Breast epithelium (tissue), 3 donors: ENCODE measurements at regions not wholly inside any gene's neighbourhood (a gene's known extent, or its start where the extent isn't known, plus 50 kb on each side); places are given as distances from the start of the nearest gene placed in this dataset.

Source experiments
- POLR2A ChIP-seq: fragments of 450-650 bp; IDR thresholded peaks from one replicate; pipeline ENCODE4 v1.6.1; 2016; ENCODE audit warnings: antibody characterized with exemption, mild to moderate bottlenecking, moderate library complexity
- POLR2AphosphoS5 ChIP-seq, 3 donors: sonication (generic); formaldehyde crosslinking; IDR thresholded peaks; one replicate each; pipeline ENCODE4 v1.6.1; 2017; ENCODE audit warnings: antibody characterized with exemption in 3 of 3
- TF ChIP-seq, protein P1 (sequence below), 3 donors: fragments of 450-650 bp; IDR thresholded peaks; one replicate each; pipeline ENCODE4 v1.5.1; 2016 to 2017; ENCODE audit warnings: antibody characterized with exemption in 3 of 3, mild to moderate bottlenecking in 3 of 3, moderate library complexity in 3 of 3

DNA sequence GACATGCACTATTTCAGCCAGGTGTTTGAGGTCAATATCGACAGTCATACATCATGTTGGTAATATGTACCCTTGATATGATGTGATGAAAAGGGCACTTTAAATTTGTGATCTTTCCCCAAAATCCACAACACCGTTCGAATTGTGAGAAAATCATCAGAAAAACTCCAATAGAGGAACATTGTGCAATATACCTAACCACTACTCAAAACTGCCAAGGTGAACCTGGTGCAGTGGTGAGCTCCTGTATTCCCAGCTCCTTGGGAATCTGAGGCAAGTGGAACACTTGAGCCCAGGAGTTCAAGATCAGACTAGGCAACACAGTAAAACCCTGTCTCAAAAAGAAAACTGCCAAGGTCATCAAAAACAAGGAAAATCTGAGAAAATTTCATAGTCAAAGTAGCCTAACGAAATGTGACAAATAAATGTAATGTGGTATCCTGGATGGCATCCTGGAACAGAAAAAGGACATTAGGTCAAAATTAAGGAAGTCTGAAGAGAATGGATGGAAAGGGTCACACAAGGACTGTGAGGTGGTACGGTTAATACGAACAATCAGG lies 55.6 kb upstream of the LSM6 start:
- TF ChIP-seq, protein P1, sequence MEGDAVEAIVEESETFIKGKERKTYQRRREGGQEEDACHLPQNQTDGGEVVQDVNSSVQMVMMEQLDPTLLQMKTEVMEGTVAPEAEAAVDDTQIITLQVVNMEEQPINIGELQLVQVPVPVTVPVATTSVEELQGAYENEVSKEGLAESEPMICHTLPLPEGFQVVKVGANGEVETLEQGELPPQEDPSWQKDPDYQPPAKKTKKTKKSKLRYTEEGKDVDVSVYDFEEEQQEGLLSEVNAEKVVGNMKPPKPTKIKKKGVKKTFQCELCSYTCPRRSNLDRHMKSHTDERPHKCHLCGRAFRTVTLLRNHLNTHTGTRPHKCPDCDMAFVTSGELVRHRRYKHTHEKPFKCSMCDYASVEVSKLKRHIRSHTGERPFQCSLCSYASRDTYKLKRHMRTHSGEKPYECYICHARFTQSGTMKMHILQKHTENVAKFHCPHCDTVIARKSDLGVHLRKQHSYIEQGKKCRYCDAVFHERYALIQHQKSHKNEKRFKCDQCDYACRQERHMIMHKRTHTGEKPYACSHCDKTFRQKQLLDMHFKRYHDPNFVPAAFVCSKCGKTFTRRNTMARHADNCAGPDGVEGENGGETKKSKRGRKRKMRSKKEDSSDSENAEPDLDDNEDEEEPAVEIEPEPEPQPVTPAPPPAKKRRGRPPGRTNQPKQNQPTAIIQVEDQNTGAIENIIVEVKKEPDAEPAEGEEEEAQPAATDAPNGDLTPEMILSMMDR (IDR thresholded peaks at IDR 0.05) = no peak
- TF ChIP-seq POLR2AphosphoS5 (IDR thresholded peaks at IDR 0.05) = no peak
- TF ChIP-seq POLR2A = no peak
